PC-3 (cell line): ENCODE measurements at regions not wholly inside any gene's neighbourhood (a gene's known extent, or its start where the extent isn't known, plus 50 kb on each side); places are given as distances from the start of the nearest gene placed in this dataset.

ENCODE experiments used
- ATAC-seq: fragments of 200-7000 bp; cut with Tn5 transposase; 2 replicates; pipeline ENCODE4 v1.9.1; 2020; ENCODE audit warnings: mild to moderate bottlenecking, moderate library complexity
- BruUV-seq: library from RNA; stranded (reverse); fragments of 400-500 nt; replicated peaks from 2 replicates; lab custom pipeline; 2021; lab: Mats Ljungman, UMichigan
- CTCF ChIA-PET: fragments of 300-600 bp; sonication (Branson Sonifier 250); formaldehyde crosslinking; loops from one replicate; lab custom pipeline; 2022; ENCODE audit warnings: antibody characterized with exemption; lab: Charles Lee
- POLR2A ChIA-PET: fragments of 300-600 bp; sonication (Branson Sonifier 250); formaldehyde crosslinking; loops from one replicate; lab custom pipeline; 2022; ENCODE audit warnings: antibody characterized with exemption; ENCODE audit not compliant: unreplicated experiment; lab: Charles Lee
- DNase-seq: peaks from one replicate; pipeline ENCODE4 v3.0.0-alpha.2; 2015
- H2AFZ ChIP-seq: fragments of 300-600 bp; sonication (generic); 2 replicates; pipeline ENCODE4 v1.6.0; 2016; ENCODE audit warnings: antibody characterized with exemption, low read length
- H3F3A ChIP-seq: fragments of 300-600 bp; sonication (generic); one replicate; pipeline ENCODE4 v1.6.0; 2017; ENCODE audit warnings: antibody characterized with exemption, low read length, control low read depth, mild to moderate bottlenecking; ENCODE audit not compliant: unreplicated experiment
- H3K27ac ChIP-seq: fragments of 300-600 bp; sonication (generic); 2 replicates; pipeline ENCODE4 v1.5.1; 2016; ENCODE audit warnings: mild to moderate bottlenecking, low read length
- H3K27me3 ChIP-seq: fragments of 300-600 bp; sonication (generic); 2 replicates; pipeline ENCODE4 v1.6.1; 2016; ENCODE audit warnings: low read length, mixed read lengths
- H3K36me3 ChIP-seq: fragments of 300-600 bp; sonication (generic); 2 replicates; pipeline ENCODE4 v1.6.1; 2016; ENCODE audit warnings: low read depth, mixed run types, low read length, mixed read lengths
- H3K4me1 ChIP-seq: fragments of 300-600 bp; sonication (generic); 2 replicates; pipeline ENCODE4 v1.5.1; 2016; ENCODE audit warnings: low read length; ENCODE audit not compliant: insufficient read depth
- H3K4me2 ChIP-seq: fragments of 300-600 bp; sonication (generic); 2 replicates; pipeline ENCODE4 v1.6.0; 2016; ENCODE audit warnings: low read length
- H3K4me3 ChIP-seq: fragments of 300-600 bp; sonication (generic); 2 replicates; pipeline ENCODE4 v1.5.1; 2016; ENCODE audit warnings: mild to moderate bottlenecking, low read length, mixed read lengths
- H3K79me2 ChIP-seq: fragments of 300-600 bp; sonication (generic); 2 replicates; pipeline ENCODE4 v1.6.1; 2017; ENCODE audit warnings: low read length, mixed read lengths
- H3K9ac ChIP-seq: fragments of 300-600 bp; sonication (generic); 2 replicates; pipeline ENCODE4 v1.6.0; 2016; ENCODE audit warnings: mild to moderate bottlenecking, low read length
- H3K9me2 ChIP-seq: fragments of 300-600 bp; sonication (generic); replicated peaks from 2 replicates; pipeline ENCODE4 v1.6.1; 2016; ENCODE audit warnings: mixed run types, low read length, mixed read lengths
- H3K9me3 ChIP-seq: fragments of 300-600 bp; sonication (generic); 2 replicates; pipeline ENCODE4 v1.6.1; 2016; ENCODE audit warnings: low read length, mixed read lengths
- H4K20me1 ChIP-seq: fragments of 300-600 bp; sonication (generic); 2 replicates; pipeline ENCODE4 v1.6.1; 2016; ENCODE audit warnings: low read length, mixed read lengths
- CTCF ChIP-seq: fragments of 300-600 bp; sonication (generic); conservative IDR thresholded peaks from 2 replicates; pipeline ENCODE4 v1.5.1; 2017; ENCODE audit warnings: antibody characterized with exemption, low read depth, mild to moderate bottlenecking, low read length
- EZH2 ChIP-seq: fragments of 300-600 bp; sonication (generic); IDR thresholded peaks from one replicate; pipeline ENCODE4 v1.6.1; 2017; ENCODE audit warnings: antibody characterized with exemption, mild to moderate bottlenecking, low read length; ENCODE audit not compliant: unreplicated experiment
- EZH2phosphoT487 ChIP-seq: fragments of 300-600 bp; sonication (generic); IDR thresholded peaks from 2 replicates; pipeline ENCODE4 v1.6.1; 2018; ENCODE audit warnings: mild to moderate bottlenecking, antibody characterized with exemption, low read length, borderline replicate concordance
- intact Hi-C: fragments of 100-400 bp; cut with micrococcal nuclease; formaldehyde crosslinking; loops from 2 replicates; pipeline ENCODE4 v1.9.0; 2023

DNA sequence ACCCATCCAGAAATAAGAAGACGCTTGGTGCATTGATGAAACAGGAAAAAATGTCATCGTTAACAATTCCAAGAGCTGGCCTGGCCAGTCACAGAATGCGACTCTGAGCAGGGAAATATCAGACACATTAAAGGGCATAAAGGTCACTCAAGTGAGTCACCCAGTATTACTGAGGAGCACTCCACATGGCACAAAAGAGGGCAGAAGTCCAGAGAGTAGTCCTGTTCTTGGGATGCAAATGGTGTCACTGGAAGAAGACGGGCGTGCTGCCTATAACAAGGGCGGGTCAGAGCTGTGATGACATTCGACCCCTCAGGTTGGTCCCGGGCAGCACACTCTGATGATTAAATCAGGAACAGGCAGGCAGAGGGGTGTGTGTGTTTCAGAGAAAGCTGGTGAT is 720.3 kb downstream of the UQCRFS1 start:
- Histone ChIP-seq H3K4me1 (no peaks in the 10 kb centered on the region), H3F3A (no peaks in the 10 kb centered on the region), H3K27me3 (no peaks in the 10 kb centered on the region), H3K9ac (no peak overlapping the region), H3K4me2 (no peak overlapping the region), H3K27ac (no peak overlapping the region), H3K9me3 (no peaks in the 10 kb centered on the region), H4K20me1 (no peaks in the 10 kb centered on the region), H3K4me3 (no peak overlapping the region), H3K9me2 (no peaks in the 10 kb centered on the region), H3K79me2 (no peaks in the 10 kb centered on the region), H2AFZ (no peak overlapping the region), H3K36me3 (no peaks in the 10 kb centered on the region)
- DNase-seq, result no peak
- ATAC-seq, result no peak
- CTCF ChIA-PET, result no interaction called here
- no TSS peak for BruUV-seq
- POLR2A ChIA-PET, result no interaction called here
- intact Hi-C loops, result no loop called here
- TF ChIP-seq CTCF (no peak), EZH2phosphoT487 (no peak), EZH2 (no peak)

DNA sequence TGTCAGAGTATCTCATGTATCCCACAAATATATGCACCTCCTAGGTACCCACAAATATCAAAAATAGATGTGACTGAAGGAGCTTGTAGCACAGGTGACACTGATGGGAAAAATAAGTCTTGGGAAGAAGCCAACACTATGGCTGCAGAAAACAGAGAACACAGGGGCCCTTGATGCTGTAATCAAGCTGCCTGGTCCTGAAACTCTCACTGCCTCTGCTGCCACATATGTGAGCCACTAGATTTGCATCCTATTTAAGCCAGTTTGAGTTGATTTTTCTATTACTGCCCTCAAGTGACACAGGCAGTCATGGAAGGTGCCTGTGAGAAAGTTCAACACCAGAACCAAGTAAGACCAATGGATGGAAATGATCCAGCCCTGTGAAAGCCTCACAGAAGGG is 720.8 kb downstream of the UQCRFS1 start:
- CTCF ChIA-PET, result no interaction called here
- no peaks in the 10 kb centered on the region for H3K4me1 ChIP-seq
- POLR2A ChIA-PET, result no interaction called here
- H2AFZ ChIP-seq, result no peak overlapping the region
- H3K9ac ChIP-seq, result no peak overlapping the region
- no peak overlapping the region for H3K4me3 ChIP-seq
- H3K4me2 ChIP-seq, result no peak overlapping the region
- no TSS peak for BruUV-seq
- no peak for DNase-seq
- no peaks in the 10 kb centered on the region for H3K79me2 ChIP-seq
- no peak for TF ChIP-seq CTCF
- TF ChIP-seq EZH2, result no peak
- no peak for TF ChIP-seq EZH2phosphoT487
- no peak overlapping the region for H3K27ac ChIP-seq
- H3K9me3 ChIP-seq, result no peaks in the 10 kb centered on the region
- ATAC-seq, result no peak
- no peaks in the 10 kb centered on the region for H3F3A ChIP-seq
- no peaks in the 10 kb centered on the region for H3K27me3 ChIP-seq
- H3K9me2 ChIP-seq, result no peaks in the 10 kb centered on the region
- no peaks in the 10 kb centered on the region for H3K36me3 ChIP-seq
- no peaks in the 10 kb centered on the region for H4K20me1 ChIP-seq
- intact Hi-C loops, result no loop called here

DNA sequence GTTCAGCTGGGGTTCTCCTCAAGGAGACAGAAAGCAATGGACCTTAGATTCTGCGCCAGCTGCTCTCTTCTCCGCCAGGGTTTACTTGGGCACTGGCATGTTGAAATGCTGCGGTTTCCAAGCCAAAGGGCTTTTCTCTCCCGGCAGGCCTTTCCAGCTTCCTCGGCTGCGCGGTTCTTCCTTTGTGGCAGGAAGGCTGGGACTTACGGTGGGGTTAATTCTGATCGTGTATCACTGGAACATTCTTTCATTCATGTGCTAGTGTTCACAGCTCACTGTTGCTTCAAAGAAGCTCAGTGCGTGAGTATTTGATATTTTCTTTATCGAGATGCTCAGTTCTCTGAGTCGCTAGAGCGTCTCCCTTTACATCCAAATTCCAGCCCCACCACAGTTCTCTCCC is 723.2 kb downstream of the UQCRFS1 start:
- no peaks in the 10 kb centered on the region for H3K27me3 ChIP-seq
- no peaks in the 10 kb centered on the region for H3K9me2 ChIP-seq
- H3F3A ChIP-seq, result no peaks in the 10 kb centered on the region
- BruUV-seq, result no TSS peak
- no peak overlapping the region for H3K9ac ChIP-seq
- H3K9me3 ChIP-seq, result no peaks in the 10 kb centered on the region
- intact Hi-C loops, result no loop called here
- H3K4me3 ChIP-seq, result no peak overlapping the region
- H4K20me1 ChIP-seq, result no peaks in the 10 kb centered on the region
- no peak for ATAC-seq
- no peak overlapping the region for H3K4me2 ChIP-seq
- CTCF ChIA-PET, result no interaction called here
- TF ChIP-seq CTCF, result no peak
- no peak for TF ChIP-seq EZH2
- no peak for TF ChIP-seq EZH2phosphoT487
- H3K27ac ChIP-seq, result no peak overlapping the region
- H3K36me3 ChIP-seq, result no peaks in the 10 kb centered on the region
- no peak overlapping the region for H2AFZ ChIP-seq
- no peaks in the 10 kb centered on the region for H3K4me1 ChIP-seq
- POLR2A ChIA-PET, result no interaction called here
- no peaks in the 10 kb centered on the region for H3K79me2 ChIP-seq
- no peak for DNase-seq
